GM19467 (cell line): ENCODE measurements at regions not wholly inside any gene's neighbourhood (a gene's known extent, or its start where the extent isn't known, plus 50 kb on each side); places are given as distances from the start of the nearest gene placed in this dataset.

ENCODE experiments used
- ATAC-seq: cut with Tn5 transposase; IDR thresholded peaks from one replicate; pipeline ENCODE4 v1.9.1; 2021; ENCODE audit warnings: mild to moderate bottlenecking, moderate library complexity; ENCODE audit not compliant: unreplicated experiment

DNA sequence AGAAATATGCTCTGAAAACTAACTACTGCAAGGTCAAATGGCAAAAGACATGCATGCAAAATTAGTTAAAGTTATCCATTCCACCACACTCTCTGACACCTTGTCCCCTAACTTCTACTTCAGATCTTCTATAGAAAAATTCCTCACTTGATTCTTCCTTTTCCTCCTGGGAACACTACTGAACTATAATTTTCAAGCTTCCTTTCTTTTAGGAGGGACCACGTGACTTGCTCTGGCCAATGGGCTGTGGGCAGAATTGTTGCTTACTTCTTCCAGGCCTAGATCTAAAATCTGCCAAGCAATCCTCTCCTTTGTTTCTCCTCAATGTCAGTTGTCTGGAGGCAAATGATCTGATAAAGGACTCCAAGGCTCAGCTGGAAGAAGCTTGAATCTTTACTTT, 441.0 kb downstream of the CDK5RAP2 start:
- ATAC-seq: no peak

DNA sequence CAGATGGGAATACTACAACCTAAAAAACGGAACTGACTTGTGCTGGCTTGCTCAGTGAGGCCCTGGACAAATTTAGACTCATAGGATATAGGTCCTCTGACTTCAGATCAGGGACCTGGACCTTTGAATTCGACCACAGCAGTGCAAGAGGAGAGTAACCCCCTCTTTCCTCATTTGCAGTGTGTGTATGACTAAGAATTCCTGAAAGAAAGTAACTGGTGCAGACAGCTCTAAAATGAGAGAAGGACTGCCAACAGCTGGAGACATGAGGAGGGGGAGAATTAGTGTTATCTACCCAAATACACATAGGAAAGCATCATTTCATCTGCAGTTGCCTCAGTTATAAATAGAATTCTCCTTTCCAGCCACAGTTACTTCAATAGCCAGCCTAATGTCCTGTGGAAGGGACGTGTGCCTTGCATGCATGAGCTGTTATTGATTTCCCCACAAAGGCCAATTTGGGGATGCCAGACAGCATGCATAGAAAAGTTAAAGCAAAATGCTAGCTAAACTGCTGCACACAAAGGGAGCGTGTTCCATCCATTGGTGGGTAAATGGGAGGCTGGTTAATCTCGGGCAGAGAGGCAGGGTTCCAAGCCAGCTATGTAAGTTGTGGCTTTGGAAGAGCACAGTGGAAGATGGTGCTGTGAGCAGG, 442.7 kb downstream of the CDK5RAP2 start:
- ATAC-seq: no peak

DNA sequence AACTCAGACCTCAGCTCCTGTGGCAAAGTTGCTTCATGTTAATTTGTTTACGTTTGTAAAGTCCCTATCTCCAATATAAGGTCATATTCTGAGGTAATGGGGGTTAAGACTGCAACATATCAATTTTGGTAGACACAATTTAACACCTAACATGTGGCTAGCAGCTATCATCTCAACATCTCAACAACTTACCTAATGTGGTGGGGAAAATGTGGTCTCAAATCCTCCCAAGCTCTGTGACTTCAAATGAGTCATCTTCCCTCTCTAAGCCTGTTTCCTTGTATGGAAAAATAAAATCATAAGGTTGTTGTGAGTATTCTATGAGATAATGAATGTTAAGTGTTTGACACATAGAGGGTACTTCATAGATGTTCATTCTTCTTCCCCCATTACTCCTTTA, 443.3 kb downstream of the CDK5RAP2 start:
- no peak for ATAC-seq

DNA sequence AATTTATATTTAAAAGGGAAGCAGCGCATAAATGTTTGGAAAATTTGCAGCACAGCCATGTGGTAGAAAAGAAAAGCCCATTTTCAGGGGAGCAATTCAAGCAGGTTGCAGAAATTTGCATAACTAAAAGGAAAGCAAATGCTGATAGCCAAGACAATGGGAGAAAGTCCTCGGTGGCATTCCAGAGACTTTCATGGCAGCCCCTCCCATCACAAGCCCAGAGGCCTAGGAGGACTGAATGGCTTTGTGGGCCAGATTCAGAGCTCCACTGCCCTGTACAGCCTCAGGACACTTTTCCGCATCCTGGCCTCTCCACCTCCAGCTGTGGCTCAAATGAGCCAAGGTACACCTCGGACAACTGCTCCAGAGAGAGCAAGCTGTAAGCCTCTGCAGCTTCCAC, 462.9 kb downstream of the CDK5RAP2 start:
- ATAC-seq: no peak

DNA sequence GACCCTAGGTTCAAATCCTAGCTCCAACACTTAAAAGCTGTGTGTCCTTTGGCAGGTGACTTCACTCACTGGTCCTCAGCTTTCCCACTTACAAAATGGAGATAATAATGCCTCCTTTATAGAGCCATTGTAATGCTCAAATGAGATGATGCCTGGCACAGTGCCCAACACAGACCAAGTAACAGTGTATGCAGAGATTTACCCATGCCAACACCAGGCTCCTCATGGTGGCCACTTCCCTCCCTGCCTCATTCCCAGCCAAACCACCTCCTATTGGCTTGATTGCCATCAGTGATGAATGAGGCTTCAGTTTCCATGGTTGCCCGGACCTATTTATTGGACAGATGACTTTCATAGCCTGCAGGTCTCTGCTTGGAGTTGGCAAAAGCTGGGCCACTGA, 469.4 kb downstream of the CDK5RAP2 start:
- no peak for ATAC-seq

DNA sequence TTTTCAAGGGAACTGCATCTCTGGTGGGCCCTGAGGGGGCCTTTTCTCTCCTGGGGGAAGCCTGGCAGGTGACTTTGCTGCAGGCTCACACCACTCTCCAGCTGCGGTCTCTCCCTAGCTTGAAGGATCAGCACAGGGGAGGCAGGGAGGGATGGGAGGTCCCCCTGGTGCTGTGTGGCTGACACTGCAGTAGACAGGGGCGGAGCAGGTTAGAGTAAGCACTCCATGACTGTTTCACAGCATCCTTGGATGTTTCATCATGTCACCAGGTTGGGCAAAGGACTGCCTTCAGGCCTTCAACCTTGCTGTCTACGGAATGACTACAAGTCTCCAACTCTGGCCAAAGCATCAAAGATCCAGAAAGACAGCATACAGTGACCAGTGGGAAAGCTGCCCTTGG, 470.7 kb downstream of the CDK5RAP2 start:
- no peak for ATAC-seq

DNA sequence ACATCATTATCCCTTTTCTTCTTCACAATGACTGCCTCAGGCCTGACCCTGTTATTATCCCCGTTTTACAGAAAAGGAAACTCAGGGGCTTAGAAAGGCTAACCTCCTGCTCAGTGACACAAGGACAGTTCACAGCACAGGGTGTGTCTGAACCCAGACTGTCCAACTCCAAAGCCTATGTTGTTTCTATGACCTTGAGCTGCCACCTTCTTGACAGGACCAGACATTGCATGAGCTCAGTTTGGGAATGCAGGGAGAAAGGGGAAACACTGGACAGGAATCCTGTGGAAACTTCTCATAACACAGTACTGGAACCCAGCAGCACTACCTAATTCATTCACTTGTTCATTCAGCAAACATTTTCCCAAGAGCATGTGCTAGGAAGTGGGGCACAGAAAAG, 472.8 kb downstream of the CDK5RAP2 start:
- ATAC-seq: no peak

DNA sequence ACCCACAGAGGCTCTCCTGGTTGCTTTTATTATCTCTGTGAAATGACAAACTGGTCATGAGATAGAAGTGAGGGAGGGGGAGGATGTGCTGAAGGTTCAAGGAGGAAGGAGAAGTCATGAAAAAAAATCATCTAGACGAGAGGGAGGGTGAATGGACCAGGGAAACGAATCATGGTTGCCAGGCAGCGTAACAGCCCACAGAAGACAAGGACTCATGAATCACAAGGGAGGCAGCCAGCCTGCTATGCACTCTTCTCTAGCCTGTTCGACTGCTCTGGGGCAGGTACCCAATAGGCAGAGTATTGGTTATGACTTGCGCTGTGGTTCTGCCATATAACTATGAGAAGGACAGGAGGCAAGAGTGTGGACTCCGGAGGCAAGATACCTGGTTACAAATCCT, 475.2 kb downstream of the CDK5RAP2 start:
- no peak for ATAC-seq

DNA sequence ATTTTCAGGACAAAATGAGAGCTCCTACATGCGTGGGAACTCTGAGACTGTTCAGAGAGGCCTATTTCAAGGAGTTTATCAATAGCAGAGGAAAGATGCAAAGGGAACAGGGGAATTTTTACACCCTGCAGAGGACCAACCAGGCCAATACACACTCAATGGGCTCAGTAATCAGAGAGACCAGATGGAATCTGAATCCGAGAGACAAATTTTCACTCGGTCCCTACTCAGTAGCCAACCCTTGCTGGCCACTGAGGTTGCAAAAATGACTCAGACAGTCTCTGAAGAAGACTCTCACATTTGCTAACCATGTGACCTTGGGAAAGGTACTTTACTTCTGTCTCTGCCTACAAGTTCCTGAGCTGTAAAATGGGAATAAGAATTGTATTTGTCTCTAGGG, 479.4 kb downstream of the CDK5RAP2 start:
- no peak for ATAC-seq

DNA sequence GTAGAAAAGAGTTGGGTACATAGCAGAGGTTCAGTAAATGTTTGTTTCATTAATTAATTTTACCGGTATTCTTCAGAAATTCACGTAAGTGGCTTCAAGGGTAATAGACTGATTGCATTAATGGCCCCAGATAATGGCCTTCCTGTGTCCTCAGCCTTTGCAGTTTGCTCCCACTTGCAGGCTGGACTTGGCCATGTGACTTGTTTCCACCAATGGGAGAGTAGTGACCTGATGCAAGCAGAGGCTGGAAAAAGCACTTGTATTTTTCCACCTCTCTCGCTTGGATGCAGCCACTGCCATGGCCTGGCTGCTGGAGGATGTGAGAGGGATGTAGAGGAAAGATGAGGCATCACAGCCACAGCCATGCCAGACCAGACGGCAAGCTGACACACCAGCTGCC, 480.9 kb downstream of the CDK5RAP2 start:
- ATAC-seq: no peak

DNA sequence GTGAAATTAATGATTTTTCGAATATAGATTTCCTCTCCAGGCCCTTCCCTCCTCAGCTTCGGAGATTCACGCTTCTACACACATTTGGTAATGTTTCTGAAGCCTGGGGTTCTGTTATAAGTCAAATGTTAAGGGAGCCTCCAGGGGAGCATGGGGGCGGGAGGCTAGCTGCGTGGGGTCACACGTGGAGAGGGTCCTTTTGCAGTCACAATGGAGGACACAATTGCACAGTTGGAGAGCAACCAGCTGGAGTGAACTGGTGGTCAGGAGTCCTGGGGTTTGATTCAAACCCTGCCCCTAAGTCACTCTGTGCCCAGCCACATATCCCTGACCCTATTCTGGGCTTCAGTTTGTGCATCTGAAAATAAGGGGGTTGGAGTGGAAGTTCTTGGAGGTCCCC, 481.4 kb downstream of the CDK5RAP2 start:
- no peak for ATAC-seq

DNA sequence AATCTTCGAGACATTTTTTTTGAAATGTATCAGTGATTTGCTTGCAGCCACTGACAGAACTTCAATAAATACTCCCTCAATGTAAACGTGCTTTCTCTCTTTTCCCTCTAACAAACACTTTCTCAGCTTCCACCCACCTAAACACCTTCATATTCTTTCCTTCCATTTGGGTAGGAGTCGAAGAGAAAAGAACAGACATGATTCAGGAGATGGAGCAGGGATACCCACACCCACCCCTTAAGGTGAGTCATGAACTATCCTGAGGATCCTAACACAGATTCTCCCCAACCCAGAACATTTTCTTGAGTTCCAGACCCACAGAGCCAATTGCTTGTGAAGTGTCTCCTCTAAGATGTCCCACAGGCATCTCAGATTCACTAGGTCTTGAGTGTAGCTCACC, 488.8 kb downstream of the CDK5RAP2 start:
- no peak for ATAC-seq

DNA sequence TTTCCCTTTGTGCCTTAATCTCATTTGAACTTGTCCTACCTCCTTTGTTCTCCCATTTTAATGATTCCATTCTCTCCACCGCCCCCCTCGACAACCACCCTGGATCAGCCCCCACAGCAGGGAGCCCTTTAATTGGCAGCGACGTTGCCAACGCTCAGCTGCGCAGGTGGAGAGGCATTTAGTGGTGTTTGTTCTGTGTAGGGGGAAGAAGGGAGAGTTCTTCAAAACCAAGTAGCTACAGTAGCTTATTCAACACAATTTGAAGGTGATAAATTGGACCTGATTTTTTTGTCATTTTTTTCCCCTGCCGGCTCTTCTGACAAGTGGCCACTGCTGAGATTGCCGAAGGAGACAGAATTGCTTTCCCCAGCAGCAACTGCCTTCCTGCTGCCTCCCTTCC, 499.1 kb downstream of the CDK5RAP2 start:
- no peak for ATAC-seq

DNA sequence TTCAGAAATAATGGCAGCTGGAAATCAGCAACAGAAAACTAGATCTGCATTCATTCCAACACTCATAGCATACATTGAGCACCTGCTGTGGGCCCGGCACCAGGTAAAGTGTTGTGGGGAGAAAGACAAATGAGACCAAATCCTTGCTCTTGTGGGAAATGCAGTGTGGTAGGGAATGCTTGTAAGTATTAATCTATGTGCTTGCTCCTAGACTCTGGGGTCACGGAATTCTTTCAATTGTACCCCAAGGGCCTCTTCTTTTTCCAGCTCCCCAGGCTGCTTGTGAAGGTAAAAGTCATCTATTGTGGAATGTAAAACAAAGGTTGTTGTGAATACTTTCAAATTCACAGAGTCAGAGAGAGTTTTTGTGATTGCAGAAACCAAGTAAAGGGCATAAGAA, 501.9 kb downstream of the CDK5RAP2 start:
- no peak for ATAC-seq

DNA sequence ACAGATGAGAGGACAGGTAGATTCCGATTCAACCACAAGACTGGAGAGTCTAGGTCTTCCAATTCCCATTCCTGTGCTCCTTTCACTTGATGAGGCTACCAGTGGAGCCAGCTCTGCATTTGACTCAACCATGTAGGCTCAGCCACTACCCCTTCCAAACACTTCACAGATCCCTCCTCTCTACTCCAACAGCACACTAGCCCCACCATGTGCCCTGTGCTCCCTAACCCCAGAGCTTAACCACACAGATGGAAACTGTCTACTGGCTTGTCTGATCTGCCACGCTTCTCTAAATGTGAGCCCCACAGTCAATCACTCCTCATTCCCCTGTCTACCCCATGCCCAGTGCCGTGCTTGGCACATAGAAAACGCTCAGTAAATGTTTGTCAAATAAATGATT, 508.2 kb downstream of the CDK5RAP2 start:
- no peak for ATAC-seq

DNA sequence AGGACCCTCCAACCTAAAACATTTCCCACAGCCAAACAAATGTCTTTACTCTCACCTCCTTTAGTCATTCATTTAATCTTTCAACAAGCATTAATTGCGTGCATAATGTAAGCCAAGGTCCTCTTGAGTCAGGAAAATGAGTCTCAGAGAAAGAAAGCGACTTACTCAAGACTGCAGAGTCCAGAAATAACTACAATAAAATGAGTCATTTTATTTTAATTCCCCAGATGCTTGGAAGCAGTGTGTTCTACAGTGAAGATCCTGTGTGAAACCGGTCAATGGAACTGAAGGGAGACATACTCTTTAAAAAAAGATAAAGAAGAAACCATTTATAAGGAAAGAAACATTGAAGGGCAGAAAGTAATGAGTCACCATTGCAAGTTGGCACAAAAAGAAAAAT, 513.7 kb downstream of the CDK5RAP2 start:
- ATAC-seq: no peak

DNA sequence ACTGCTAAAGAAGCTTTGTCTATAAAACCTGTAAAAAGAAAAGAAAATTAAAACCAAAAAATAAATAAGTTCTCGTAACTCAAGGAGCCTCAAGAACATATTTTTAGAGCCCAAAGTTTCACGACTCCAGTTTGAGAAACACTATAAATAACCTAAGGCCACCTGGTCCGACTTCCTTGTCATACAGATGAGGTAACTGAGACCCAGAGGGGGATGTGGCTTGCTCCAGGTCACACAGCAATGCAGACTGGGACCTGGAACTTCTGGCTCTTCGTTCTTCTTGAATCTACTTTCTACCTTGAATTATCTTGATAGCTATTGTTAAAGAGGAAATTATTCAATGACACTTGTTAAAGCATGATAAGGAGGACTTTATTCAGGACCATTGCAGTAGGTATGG, 514.8 kb downstream of the CDK5RAP2 start:
- ATAC-seq: no peak

DNA sequence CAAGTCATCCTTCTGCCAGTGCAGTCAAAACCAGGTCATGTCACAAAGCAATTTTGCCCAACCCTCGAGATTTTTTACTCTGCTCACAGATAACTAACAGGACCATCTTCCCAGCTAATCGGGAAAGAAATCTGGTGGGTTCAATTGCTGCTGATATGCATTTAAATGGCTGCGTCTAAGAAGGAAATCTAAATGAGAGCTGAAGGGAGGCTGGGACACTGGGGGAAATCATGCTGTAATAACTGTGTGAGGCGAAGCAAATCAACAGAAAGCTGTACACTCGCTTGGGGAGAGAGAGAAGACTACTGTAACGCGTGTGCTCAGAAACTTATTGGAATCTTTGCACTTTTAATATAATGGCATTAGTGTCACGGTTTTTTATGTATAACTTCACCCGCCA, 535.0 kb downstream of the CDK5RAP2 start:
- ATAC-seq: no peak

DNA sequence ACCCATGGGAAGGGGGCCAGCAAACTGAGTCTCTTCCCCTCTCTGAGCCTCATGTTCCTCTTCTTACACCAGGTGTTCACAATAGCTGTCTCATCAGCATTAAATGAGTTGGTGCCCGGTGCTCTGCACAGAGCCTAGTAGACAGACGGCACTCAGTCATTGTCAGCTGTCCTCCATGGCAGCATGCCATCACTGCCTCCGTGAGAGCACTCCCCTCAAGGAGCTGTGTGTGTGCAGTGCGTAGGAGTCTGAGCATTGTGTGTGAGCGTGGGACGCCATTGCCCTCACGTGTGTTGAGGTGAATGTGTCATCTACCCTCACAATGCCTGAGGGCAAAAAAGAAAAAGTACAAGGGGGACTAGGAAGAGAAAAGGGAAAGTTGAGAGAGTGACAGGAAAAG, 536.5 kb downstream of the CDK5RAP2 start:
- ATAC-seq: no peak

DNA sequence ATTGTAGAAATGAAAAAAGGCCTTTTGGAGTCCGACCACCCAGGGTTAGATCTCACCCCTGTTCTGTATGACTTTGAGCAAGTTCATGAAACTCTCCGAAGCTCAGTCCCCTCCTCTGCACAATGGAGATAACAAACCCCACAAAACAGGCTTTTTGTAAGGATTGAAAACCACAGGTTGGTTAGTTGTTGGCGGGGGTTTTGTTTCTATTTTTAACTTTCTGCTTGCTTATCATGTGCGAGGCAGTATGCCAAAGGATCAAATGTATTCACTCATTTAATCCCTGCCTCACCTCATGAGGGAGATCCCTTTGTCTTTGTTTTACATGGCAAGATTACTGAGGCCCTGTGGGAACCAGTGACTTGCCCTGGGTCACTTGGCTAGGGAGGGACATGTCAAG, 539.1 kb downstream of the CDK5RAP2 start:
- ATAC-seq: no peak

DNA sequence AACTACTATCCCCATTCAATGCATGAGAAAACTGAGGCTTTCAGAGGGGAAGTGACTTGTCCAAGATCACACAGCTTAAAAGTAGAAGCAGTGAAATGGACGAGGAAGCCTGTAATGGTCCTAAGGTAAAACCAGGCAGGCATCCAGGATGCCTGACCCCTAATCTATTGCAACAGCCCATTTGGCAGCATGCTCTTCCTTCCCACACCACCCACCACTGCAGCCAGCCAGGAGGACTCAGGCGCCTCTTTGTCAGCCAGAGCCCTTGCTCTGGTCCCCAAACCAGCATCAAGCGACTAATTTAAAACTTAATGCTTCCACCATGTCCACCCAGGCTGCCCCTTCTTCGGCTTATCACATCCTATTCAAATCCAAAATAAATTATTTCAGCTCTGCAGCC, 541.6 kb downstream of the CDK5RAP2 start:
- ATAC-seq: no peak

DNA sequence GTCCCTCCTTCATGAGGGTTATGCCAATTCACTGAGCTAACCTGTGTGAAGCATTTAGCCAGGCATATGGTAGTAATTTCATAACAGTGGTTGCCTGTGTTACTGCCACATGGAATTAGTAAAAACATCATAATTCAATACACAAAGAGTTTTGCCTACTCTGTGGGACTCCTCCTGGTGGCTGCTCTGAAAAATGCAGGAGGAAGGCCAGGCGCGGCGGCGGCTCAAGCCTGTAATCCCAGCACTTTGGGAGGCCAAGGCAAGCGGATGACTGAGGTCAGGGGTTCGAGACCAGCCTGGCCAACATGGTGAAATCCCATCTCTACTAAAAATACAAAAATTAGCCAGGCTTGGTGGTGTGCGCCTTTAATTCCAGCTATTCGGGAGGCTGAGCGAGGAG, 547.3 kb downstream of the CDK5RAP2 start:
- ATAC-seq: no peak

DNA sequence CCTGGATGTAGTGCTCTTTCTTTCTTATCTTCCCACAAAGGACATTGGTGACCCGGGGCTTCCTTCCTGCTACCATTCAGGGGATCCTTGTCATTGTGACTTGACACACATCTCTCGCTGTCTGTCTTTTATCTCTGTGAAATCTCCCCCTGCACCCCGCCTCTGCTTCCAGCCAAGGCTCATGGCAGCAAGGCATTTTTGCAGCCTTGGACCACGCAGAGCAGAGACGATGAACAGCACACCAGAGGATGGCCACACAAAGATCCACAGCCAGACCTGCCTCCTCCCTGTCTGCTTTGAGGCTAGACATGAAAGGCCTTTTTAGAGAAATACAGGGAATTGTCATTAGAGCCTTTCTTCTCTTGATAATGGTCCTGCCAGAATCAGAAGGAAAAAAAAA, 549.1 kb downstream of the CDK5RAP2 start:
- no peak for ATAC-seq

DNA sequence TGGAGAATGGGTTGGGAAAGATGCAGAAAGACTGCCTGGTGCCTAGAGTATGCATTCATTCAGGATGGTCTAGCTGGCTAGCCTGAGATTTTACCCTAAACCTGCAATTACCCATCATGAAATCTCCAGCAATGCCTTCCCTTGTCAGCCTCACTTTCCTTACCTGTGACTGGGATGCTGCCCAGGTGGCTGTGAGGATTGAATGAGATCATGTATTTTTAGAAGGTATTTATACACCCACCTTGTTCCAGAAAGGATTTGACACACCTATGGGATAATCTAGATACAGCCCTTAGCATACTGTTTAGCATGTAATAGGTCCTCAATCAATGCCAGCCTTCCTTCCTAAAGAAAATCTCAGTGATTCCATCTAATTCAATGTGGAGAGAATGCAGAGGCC, 561.4 kb downstream of the CDK5RAP2 start:
- no peak for ATAC-seq
